C1 segment of cervical spinal cord (tissue), 14 donors: ENCODE measurements at regions not wholly inside any gene's neighbourhood (a gene's known extent, or its start where the extent isn't known, plus 50 kb on each side); places are given as distances from the start of the nearest gene placed in this dataset.
A peak's percentile ranks its signal among the peaks of the same experiment; 100 is the strongest.
"Not testable (repeated sequence)": the region's sequence is repeated elsewhere in the genome, so short reads cannot be mapped to it uniquely, and the experiment has no call there.

Experiments used
- DNase-seq, 14 donors: peaks; one replicate each; lab custom pipeline; 2025; lab: John Stamatoyannopoulos, UW

- no peak for DNase-seq
Observed at GRCh38 chr15:36175186-36175740, 404.2 kb upstream of the CDIN1 start.

- DNase-seq = peak in 9 of 14 donors; percentile 8 to 48 (median 15)
Observed at GRCh38 chr15:36175741-36176291, 403.6 kb upstream of the CDIN1 start.

- no peak for DNase-seq
Observed at GRCh38 chr15:36177590-36178302, 401.7 kb upstream of the CDIN1 start.

GRCh38 chr15:36178303-36178633, 401.2 kb upstream of the CDIN1 start:
- no peak for DNase-seq

GRCh38 chr15:36183201-36183600, 396.2 kb upstream of the CDIN1 start:
- DNase-seq = no peak

GRCh38 chr15:36185438-36185837, 394.0 kb upstream of the CDIN1 start:
- DNase-seq = no peak

GRCh38 chr15:36185845-36186244, 393.6 kb upstream of the CDIN1 start:
- DNase-seq = no peak

- DNase-seq = no peak
Observed at GRCh38 chr15:36186376-36186775, 393.1 kb upstream of the CDIN1 start.

GRCh38 chr15:36191459-36191858, 388.0 kb upstream of the CDIN1 start:
- DNase-seq = no peak

GRCh38 chr15:36195361-36196007, 383.9 kb upstream of the CDIN1 start:
- not testable (repeated sequence) for DNase-seq

GRCh38 chr15:36208868-36209582, 370.4 kb upstream of the CDIN1 start:
- no peak for DNase-seq

- no peak for DNase-seq
Observed at GRCh38 chr15:36210426-36210825, 369.0 kb upstream of the CDIN1 start.

- no peak for DNase-seq
Observed at GRCh38 chr15:36218322-36218721, 361.1 kb upstream of the CDIN1 start.

- DNase-seq = no peak
Observed at GRCh38 chr15:36218991-36219390, 360.4 kb upstream of the CDIN1 start.

- no peak for DNase-seq
Observed at GRCh38 chr15:36221992-36222391, 357.4 kb upstream of the CDIN1 start.

GRCh38 chr15:36230776-36231175, 348.6 kb upstream of the CDIN1 start:
- DNase-seq = no peak

GRCh38 chr15:36232491-36232890, 346.9 kb upstream of the CDIN1 start:
- DNase-seq = no peak

- DNase-seq = no peak
Observed at GRCh38 chr15:36234743-36235142, 344.7 kb upstream of the CDIN1 start.

GRCh38 chr15:36235173-36235572, 344.3 kb upstream of the CDIN1 start:
- DNase-seq = no peak

- DNase-seq = no peak
Observed at GRCh38 chr15:36239509-36239908, 339.9 kb upstream of the CDIN1 start.

- no peak for DNase-seq
Observed at GRCh38 chr15:36251450-36251849, 328.0 kb upstream of the CDIN1 start.

- no peak for DNase-seq
Observed at GRCh38 chr15:36252146-36252711, 327.2 kb upstream of the CDIN1 start.
